Hematopoietic multipotent progenitor cell treated with erythropoietin and hydrocortisone succinate and interleukin-3 and kit ligand, for 4 days (in vitro differentiated cells): ENCODE measurements at regions not wholly inside any gene's neighbourhood (a gene's known extent, or its start where the extent isn't known, plus 50 kb on each side); places are given as distances from the start of the nearest gene placed in this dataset.
"Not testable (repeated sequence)": the region's sequence is repeated elsewhere in the genome, so short reads cannot be mapped to it uniquely, and the experiment has no call there.

Experiments used
- DNase-seq: peaks from one replicate; pipeline ENCODE4 v3.0.0-alpha.2; 2015

GRCh38 chr3:10109-10996 is 186.2 kb upstream of the CHL1 start:
- DNase-seq, result peak; percentile 100

GRCh38 chr3:11734-12133 is 184.8 kb upstream of the CHL1 start:
- peak; percentile 38 for DNase-seq

GRCh38 chr3:14652-15051 is 181.9 kb upstream of the CHL1 start:
- no peak for DNase-seq

- no peak for DNase-seq
Measured at GRCh38 chr3:16366-16765, 180.2 kb upstream of the CHL1 start.

GRCh38 chr3:20421-20820 is 176.1 kb upstream of the CHL1 start:
- DNase-seq, result no peak

- DNase-seq, result no peak
Measured at GRCh38 chr3:24006-24405, 172.6 kb upstream of the CHL1 start.

GRCh38 chr3:25056-25455 is 171.5 kb upstream of the CHL1 start:
- no peak for DNase-seq

- not testable (repeated sequence) for DNase-seq
Measured at GRCh38 chr3:35985-36384, 160.6 kb upstream of the CHL1 start.

- peak; percentile 35 for DNase-seq
Measured at GRCh38 chr3:42871-43744, 153.5 kb upstream of the CHL1 start.

GRCh38 chr3:44028-44676 is 152.4 kb upstream of the CHL1 start:
- DNase-seq, result no peak

- not testable (repeated sequence) for DNase-seq
Measured at GRCh38 chr3:44941-45340, 151.6 kb upstream of the CHL1 start.

GRCh38 chr3:46576-46975 is 150.0 kb upstream of the CHL1 start:
- DNase-seq, result no peak

GRCh38 chr3:53441-53840 is 143.1 kb upstream of the CHL1 start:
- DNase-seq, result not testable (repeated sequence)

- no peak for DNase-seq
Measured at GRCh38 chr3:54240-54639, 142.3 kb upstream of the CHL1 start.

- no peak for DNase-seq
Measured at GRCh38 chr3:56672-57071, 139.9 kb upstream of the CHL1 start.

GRCh38 chr3:59854-60253 is 136.7 kb upstream of the CHL1 start:
- DNase-seq, result no peak

GRCh38 chr3:63095-63765 is 133.3 kb upstream of the CHL1 start:
- no peak for DNase-seq

- DNase-seq, result no peak
Measured at GRCh38 chr3:69690-70089, 126.9 kb upstream of the CHL1 start.

GRCh38 chr3:72776-73175 is 123.8 kb upstream of the CHL1 start:
- no peak for DNase-seq

GRCh38 chr3:73271-73670 is 123.3 kb upstream of the CHL1 start:
- DNase-seq, result no peak

- no peak for DNase-seq
Measured at GRCh38 chr3:74676-75243, 121.8 kb upstream of the CHL1 start.

GRCh38 chr3:75260-75659 is 121.3 kb upstream of the CHL1 start:
- no peak for DNase-seq

- no peak for DNase-seq
Measured at GRCh38 chr3:79542-79941, 117.0 kb upstream of the CHL1 start.
